PC-9 (cell line): ENCODE measurements at regions not wholly inside any gene's neighbourhood (a gene's known extent, or its start where the extent isn't known, plus 50 kb on each side); places are given as distances from the start of the nearest gene placed in this dataset.
A peak's percentile ranks its signal among the peaks of the same experiment; 100 is the strongest.

Source experiments
- BruUV-seq: library from RNA; stranded (reverse); fragments of 400-500 nt; replicated peaks from 2 replicates; lab custom pipeline; 2021; lab: Mats Ljungman, UMichigan
- CTCF ChIA-PET: fragments of 300-600 bp; sonication (Branson Sonifier 250); formaldehyde crosslinking; loops from one replicate; lab custom pipeline; 2022; ENCODE audit warnings: antibody characterized with exemption; lab: Charles Lee
- POLR2A ChIA-PET: fragments of 300-600 bp; sonication (Branson Sonifier 250); formaldehyde crosslinking; loops from one replicate; lab custom pipeline; 2022; ENCODE audit warnings: antibody characterized with exemption; ENCODE audit not compliant: unreplicated experiment; lab: Charles Lee
- DNase-seq, 2 experiments: peaks; one replicate each; pipeline versions ENCODE4 v3.0.0 to v3.0.0-alpha.2; 2015 to 2022; ENCODE audit warnings: mixed read lengths in 1 of 2
- H2AFZ ChIP-seq: fragments of 200-600 bp; sonication (generic); 2 replicates; pipeline ENCODE4 v1.8.1; 2017; ENCODE audit warnings: antibody characterized with exemption
- H3F3A ChIP-seq: fragments of 200-600 bp; sonication (generic); 2 replicates; pipeline ENCODE4 v1.8.1; 2017; ENCODE audit warnings: antibody characterized with exemption, mild to moderate bottlenecking, low read depth; ENCODE audit not compliant: insufficient read depth
- H3K27ac ChIP-seq: fragments of 200-600 bp; sonication (generic); 2 replicates; pipeline ENCODE4 v1.6.1; 2016; ENCODE audit warnings: mixed run types
- H3K27me3 ChIP-seq: fragments of 200-600 bp; sonication (generic); 2 replicates; pipeline ENCODE4 v1.6.1; 2016; ENCODE audit warnings: low read depth, mixed run types; ENCODE audit not compliant: insufficient read depth
- H3K36me3 ChIP-seq: fragments of 200-600 bp; sonication (generic); 2 replicates; pipeline ENCODE4 v1.6.1; 2016; ENCODE audit warnings: low read depth, mixed run types
- H3K4me1 ChIP-seq: fragments of 200-600 bp; sonication (generic); replicated peaks from 2 replicates; pipeline ENCODE4 v1.6.1; 2016; ENCODE audit warnings: mixed run types; ENCODE audit not compliant: insufficient read depth
- H3K4me2 ChIP-seq: fragments of 200-600 bp; sonication (generic); 2 replicates; pipeline ENCODE4 v1.6.1; 2017; ENCODE audit warnings: mixed run types
- H3K4me3 ChIP-seq: fragments of 200-600 bp; sonication (generic); 2 replicates; pipeline ENCODE4 v1.6.1; 2016; ENCODE audit warnings: mixed run types
- H3K79me2 ChIP-seq: fragments of 200-600 bp; sonication (generic); 2 replicates; pipeline ENCODE4 v1.6.1; 2017; ENCODE audit warnings: low read depth, mixed run types
- H3K9me2 ChIP-seq: fragments of 200-600 bp; sonication (generic); 2 replicates; pipeline ENCODE4 v1.8.1; 2017; ENCODE audit warnings: mild to moderate bottlenecking; ENCODE audit not compliant: insufficient read depth
- H3K9me3 ChIP-seq: fragments of 200-600 bp; sonication (generic); 2 replicates; pipeline ENCODE4 v1.8.1; 2016; ENCODE audit warnings: low read depth; ENCODE audit not compliant: insufficient read depth
- H4K20me1 ChIP-seq: fragments of 200-600 bp; sonication (generic); 2 replicates; pipeline ENCODE4 v1.8.1; 2017; ENCODE audit not compliant: insufficient read depth
- CTCF ChIP-seq: fragments of 200-600 bp; sonication (generic); conservative IDR thresholded peaks from 2 replicates; pipeline ENCODE4 v1.6.1; 2017; ENCODE audit warnings: mixed run types, antibody characterized with exemption, mild to moderate bottlenecking, moderate library complexity
- EZH2 ChIP-seq: fragments of 200-600 bp; sonication (generic); IDR thresholded peaks from 2 replicates; pipeline ENCODE4 v1.8.0; 2017; ENCODE audit warnings: antibody characterized with exemption, low read depth
- intact Hi-C: fragments of 100-400 bp; cut with micrococcal nuclease; formaldehyde crosslinking; loops from one replicate; pipeline ENCODE4 v1.10.0; 2022; ENCODE audit not compliant: unreplicated experiment

DNA sequence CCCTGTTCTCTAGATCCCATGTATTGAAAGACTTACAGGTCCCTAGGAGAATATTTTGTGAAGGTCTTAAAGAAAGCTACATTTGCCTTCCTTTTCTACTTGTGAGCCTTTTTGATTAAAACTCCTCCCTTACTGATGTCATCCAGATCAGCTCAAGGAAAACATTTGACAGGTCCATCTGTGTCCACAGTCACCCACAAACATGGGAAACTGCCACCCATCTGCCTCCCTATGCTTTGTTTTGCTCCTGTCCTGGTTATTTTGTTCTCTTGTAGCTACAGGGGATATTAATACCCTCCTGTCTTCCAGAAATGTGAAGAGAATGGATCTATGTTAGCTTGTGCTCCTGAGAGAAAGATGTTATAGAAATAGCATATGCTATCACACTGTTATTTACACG is 203.6 kb upstream of the GALNT5 start:
- Histone ChIP-seq H3K9me3 (no peaks in the 10 kb centered on the region), H3K79me2 (no peaks in the 10 kb centered on the region), H3K4me2 (no peak overlapping the region), H3K4me3 (no peak overlapping the region), H2AFZ (no peak overlapping the region), H3K9me2 (no peaks in the 10 kb centered on the region), H3K36me3 (no peaks in the 10 kb centered on the region), H3K4me1 (no peaks in the 10 kb centered on the region; the same call in 1 of the 2 replicates), H3K27me3 (no peaks in the 10 kb centered on the region), H3K27ac (no peak overlapping the region), H3F3A (no peaks in the 10 kb centered on the region), H4K20me1 (no peaks in the 10 kb centered on the region)
- ChIA-PET POLR2A (interaction anchor here (0.5 kb wide), 1 partner anchor 1078 kb away, joined by 6 read pairs; no protein-coding TSS in a partner anchor), CTCF (interaction anchor here (0.8 kb wide), 1 partner anchor 161 kb away, joined by 3 read pairs; no protein-coding TSS in a partner anchor)
- TF ChIP-seq EZH2 (no peak), CTCF (no peak)
- no TSS peak for BruUV-seq
- no peak for DNase-seq
- intact Hi-C loops = loop anchor here (5.0 to 10.0 kb wide), 2 partner anchors 119 to 712 kb away; no protein-coding TSS in a partner anchor

DNA sequence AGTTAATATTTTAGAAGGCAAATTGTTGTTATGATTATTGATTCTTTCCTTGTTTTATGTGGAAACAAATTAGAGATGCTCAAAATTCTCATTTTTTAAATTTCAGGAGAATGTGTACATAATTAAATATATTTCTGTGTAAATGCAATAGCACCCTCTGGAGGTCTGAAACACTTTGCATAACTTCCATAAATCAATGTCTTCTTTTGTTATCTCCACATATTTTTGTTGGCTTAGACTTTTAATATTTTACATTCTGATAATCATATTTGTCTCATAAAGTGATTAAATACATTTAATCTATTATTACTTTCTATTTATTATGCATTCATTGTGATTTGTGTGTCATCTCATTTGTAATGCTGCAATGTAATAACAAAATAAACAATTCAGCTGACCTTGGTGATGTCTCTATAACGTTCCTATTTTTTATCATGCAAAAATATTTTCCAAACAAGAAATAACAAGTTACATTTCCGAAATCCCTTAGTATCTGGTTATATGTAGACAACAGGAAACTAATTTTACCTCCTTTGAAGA is 201.8 kb upstream of the GALNT5 start:
- Histone ChIP-seq H3K79me2 (no peaks in the 10 kb centered on the region), H3K9me3 (no peaks in the 10 kb centered on the region), H3K27me3 (no peaks in the 10 kb centered on the region), H3K27ac (no peak overlapping the region), H4K20me1 (no peaks in the 10 kb centered on the region), H2AFZ (no peak overlapping the region), H3K4me2 (no peak overlapping the region), H3K4me1 (no peaks in the 10 kb centered on the region; the same call in 1 of the 2 replicates), H3F3A (no peaks in the 10 kb centered on the region), H3K9me2 (no peaks in the 10 kb centered on the region), H3K36me3 (no peaks in the 10 kb centered on the region), H3K4me3 (no peak overlapping the region)
- BruUV-seq = no TSS peak
- CTCF ChIA-PET = no interaction called here
- TF ChIP-seq CTCF = peak; percentile 69
- TF ChIP-seq EZH2 = no peak
- DNase-seq = peak in 1 of 2 experiments; percentile 38
- POLR2A ChIA-PET = interaction anchor here (0.6 kb wide), 1 partner anchor 722 kb away, joined by 8 read pairs; no protein-coding TSS in a partner anchor
- intact Hi-C loops = loop anchor here (1.0 to 10.0 kb wide), 4 partner anchors 121 to 1678 kb away; no protein-coding TSS in a partner anchor

- H3F3A ChIP-seq = no peaks in the 10 kb centered on the region
- no peak overlapping the region for H3K27ac ChIP-seq
- no peaks in the 10 kb centered on the region for H3K79me2 ChIP-seq
- ChIA-PET POLR2A (interaction anchor here (0.6 kb wide), 1 partner anchor 722 kb away, joined by 8 read pairs; no protein-coding TSS in a partner anchor), CTCF (no interaction called here)
- no peaks in the 10 kb centered on the region for H3K9me3 ChIP-seq
- H2AFZ ChIP-seq = no peak overlapping the region
- no peaks in the 10 kb centered on the region for H3K36me3 ChIP-seq
- no peaks in the 10 kb centered on the region for H3K9me2 ChIP-seq
- TF ChIP-seq EZH2 (no peak), CTCF (no peak)
- H4K20me1 ChIP-seq = no peaks in the 10 kb centered on the region
- no peaks in the 10 kb centered on the region; the same call in 1 of the 2 replicates for H3K4me1 ChIP-seq
- H3K4me3 ChIP-seq = no peak overlapping the region
- intact Hi-C loops = loop anchor here (5.0 to 10.0 kb wide), 3 partner anchors 121 to 1679 kb away; no protein-coding TSS in a partner anchor
- DNase-seq = no peak
- BruUV-seq = no TSS peak
- no peak overlapping the region for H3K4me2 ChIP-seq
- no peaks in the 10 kb centered on the region for H3K27me3 ChIP-seq
Measured at GRCh38 chr2:157056200-157056676, 201.3 kb upstream of the GALNT5 start.
